Inferior parietal cortex (tissue), 1 donor: ENCODE measurements at regions not wholly inside any gene's neighbourhood (a gene's known extent, or its start where the extent isn't known, plus 50 kb on each side); places are given as distances from the start of the nearest gene placed in this dataset.
A peak's percentile ranks its signal among the peaks of the same experiment; 100 is the strongest.

Source experiments
- DNase-seq: peaks from one replicate; pipeline ENCODE4 v3.0.0-alpha.2; 2016; ENCODE audit errors: extremely low spot score

GRCh38 chr5:14090755-14091154 lies 52.4 kb upstream of the TRIO start:
- DNase-seq: no peak

GRCh38 chr5:14090290-14090689 lies 52.9 kb upstream of the TRIO start:
- no peak for DNase-seq

GRCh38 chr5:14089198-14089597 lies 53.9 kb upstream of the TRIO start:
- no peak for DNase-seq

- no peak for DNase-seq
Measured at GRCh38 chr5:14086261-14086660, 56.9 kb upstream of the TRIO start.

- no peak for DNase-seq
Measured at GRCh38 chr5:14082973-14083372, 60.2 kb upstream of the TRIO start.

GRCh38 chr5:14082523-14082922 lies 60.6 kb upstream of the TRIO start:
- DNase-seq: no peak

- no peak for DNase-seq
Measured at GRCh38 chr5:14081791-14082190, 61.4 kb upstream of the TRIO start.

GRCh38 chr5:14078716-14079115 lies 64.4 kb upstream of the TRIO start:
- no peak for DNase-seq

GRCh38 chr5:14077501-14077900 lies 65.6 kb upstream of the TRIO start:
- no peak for DNase-seq

GRCh38 chr5:14076561-14076960 lies 66.6 kb upstream of the TRIO start:
- DNase-seq: no peak

- DNase-seq: no peak
Measured at GRCh38 chr5:14075937-14076336, 67.2 kb upstream of the TRIO start.

- DNase-seq: no peak
Measured at GRCh38 chr5:14071433-14071832, 71.7 kb upstream of the TRIO start.

- DNase-seq: no peak
Measured at GRCh38 chr5:14069021-14069420, 74.1 kb upstream of the TRIO start.

- DNase-seq: no peak
Measured at GRCh38 chr5:14068136-14068535, 75.0 kb upstream of the TRIO start.

GRCh38 chr5:14066326-14066725 lies 76.8 kb upstream of the TRIO start:
- no peak for DNase-seq

GRCh38 chr5:14064841-14065240 lies 78.3 kb upstream of the TRIO start:
- no peak for DNase-seq

- DNase-seq: no peak
Measured at GRCh38 chr5:14063691-14064090, 79.5 kb upstream of the TRIO start.

- DNase-seq: peak; percentile 24
Measured at GRCh38 chr5:14063138-14063537, 80.0 kb upstream of the TRIO start.

- DNase-seq: no peak
Measured at GRCh38 chr5:14062178-14062577, 81.0 kb upstream of the TRIO start.

GRCh38 chr5:14061106-14061505 lies 82.0 kb upstream of the TRIO start:
- no peak for DNase-seq

GRCh38 chr5:14060218-14060617 lies 82.9 kb upstream of the TRIO start:
- no peak for DNase-seq

GRCh38 chr5:14059810-14060209 lies 83.3 kb upstream of the TRIO start:
- no peak for DNase-seq

GRCh38 chr5:14057289-14057688 lies 85.9 kb upstream of the TRIO start:
- no peak for DNase-seq

- no peak for DNase-seq
Measured at GRCh38 chr5:14056039-14056438, 87.1 kb upstream of the TRIO start.
